Hepatocyte (in vitro differentiated cells): ENCODE measurements at regions not wholly inside any gene's neighbourhood (a gene's known extent, or its start where the extent isn't known, plus 50 kb on each side); places are given as distances from the start of the nearest gene placed in this dataset.
A peak's percentile ranks its signal among the peaks of the same experiment; 100 is the strongest.

Source experiments
- DNase-seq: peaks from one replicate; pipeline ENCODE4 v3.0.0-alpha.2; 2016; ENCODE audit warnings: low spot score
- H2AFZ ChIP-seq: fragments of 200-600 bp; sonication (generic); 2 replicates; pipeline ENCODE4 v1.6.0; 2016; ENCODE audit warnings: antibody characterized with exemption, mild to moderate bottlenecking
- H3K27ac ChIP-seq: fragments of 200-600 bp; sonication (generic); 2 replicates; pipeline ENCODE4 v1.5.1; 2016; ENCODE audit warnings: mild to moderate bottlenecking
- H3K27me3 ChIP-seq: fragments of 200-600 bp; sonication (generic); 2 replicates; pipeline ENCODE4 v1.6.1; 2016
- H3K36me3 ChIP-seq: fragments of 200-600 bp; sonication (generic); replicated peaks from 2 replicates; pipeline ENCODE4 v1.5.1; 2016; ENCODE audit warnings: low read depth; ENCODE audit not compliant: insufficient read depth
- H3K4me1 ChIP-seq: fragments of 200-600 bp; sonication (generic); 2 replicates; pipeline ENCODE4 v1.5.1; 2016; ENCODE audit warnings: mild to moderate bottlenecking, moderate library complexity; ENCODE audit not compliant: insufficient read depth
- H3K4me2 ChIP-seq: fragments of 200-600 bp; sonication (generic); 2 replicates; pipeline ENCODE4 v1.6.0; 2016
- H3K4me3 ChIP-seq: fragments of 200-600 bp; sonication (generic); 2 replicates; pipeline ENCODE4 v1.5.1; 2016; ENCODE audit warnings: mild to moderate bottlenecking
- H3K79me2 ChIP-seq: fragments of 200-600 bp; sonication (generic); 2 replicates; pipeline ENCODE4 v1.6.0; 2017; ENCODE audit warnings: mild to moderate bottlenecking
- H3K9me2 ChIP-seq: fragments of 200-600 bp; sonication (generic); replicated peaks from 2 replicates; pipeline ENCODE4 v1.6.0; 2017; ENCODE audit warnings: mild to moderate bottlenecking; ENCODE audit not compliant: insufficient read depth
- H3K9me3 ChIP-seq: fragments of 200-600 bp; sonication (generic); 2 replicates; pipeline ENCODE4 v1.5.1; 2016; ENCODE audit warnings: low read depth, mild to moderate bottlenecking
- H4K20me1 ChIP-seq: fragments of 200-600 bp; sonication (generic); 2 replicates; pipeline ENCODE4 v1.6.0; 2016; ENCODE audit warnings: mild to moderate bottlenecking; ENCODE audit not compliant: insufficient read depth, poor library complexity, severe bottlenecking
- CTCF ChIP-seq: fragments of 200-600 bp; sonication (generic); IDR thresholded peaks from 2 replicates; pipeline ENCODE4 v1.5.1; 2016; ENCODE audit warnings: antibody characterized with exemption, mild to moderate bottlenecking; ENCODE audit not compliant: poor library complexity
- EZH2 ChIP-seq: fragments of 200-600 bp; sonication (generic); IDR thresholded peaks from 2 replicates; pipeline ENCODE4 v1.6.1; 2016; ENCODE audit warnings: antibody characterized with exemption, mild to moderate bottlenecking, borderline replicate concordance
- EZH2phosphoT487 ChIP-seq: fragments of 200-600 bp; sonication (generic); IDR thresholded peaks from one replicate; pipeline ENCODE4 v1.6.1; 2018; ENCODE audit warnings: antibody characterized with exemption, mild to moderate bottlenecking, low read depth, moderate library complexity; ENCODE audit not compliant: unreplicated experiment, severe bottlenecking
- WGBS: methylation state at CpG from one replicate; pipeline ENCODE4 v1.1.6; 2016; ENCODE audit warnings: low lambda C conversion rate; ENCODE audit errors: missing lambda C conversion rate; 5-methylcytosine and 5-hydroxymethylcytosine counted together

DNA sequence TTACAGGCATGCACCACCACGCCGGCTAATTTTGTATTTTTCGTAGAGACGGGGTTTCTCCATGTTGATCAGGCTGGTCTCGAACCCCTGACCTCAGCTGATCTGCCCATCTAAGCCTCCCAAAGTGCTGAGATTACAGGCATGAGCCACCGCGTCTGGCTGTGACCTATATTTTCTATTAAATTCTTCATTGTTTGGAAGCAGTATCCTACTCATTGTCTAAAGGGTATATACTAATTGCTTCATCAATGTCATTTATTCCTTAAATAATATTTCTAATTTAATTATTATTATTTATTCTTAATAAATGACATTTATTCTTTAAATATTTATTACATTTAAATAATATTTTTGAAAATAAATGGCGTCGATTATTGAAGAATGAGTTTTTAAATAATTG, 817.3 kb upstream of the API5 start:
- Histone ChIP-seq H3K9me2 (no peaks in the 10 kb centered on the region), H3K4me2 (no peak overlapping the region), H3K36me3 (no peaks in the 10 kb centered on the region), H3K27ac (no peak overlapping the region), H3K9me3 (no peaks in the 10 kb centered on the region), H4K20me1 (no peaks in the 10 kb centered on the region), H3K79me2 (no peaks in the 10 kb centered on the region), H3K4me1 (no peaks in the 10 kb centered on the region), H3K4me3 (no peak overlapping the region), H2AFZ (no peak overlapping the region), H3K27me3 (no peaks in the 10 kb centered on the region)
- no peak for TF ChIP-seq EZH2
- no peak for TF ChIP-seq CTCF
- no peak for TF ChIP-seq EZH2phosphoT487
- 92% methylated on average over 9 of the region's 9 CpGs for WGBS
- no peak for DNase-seq

DNA sequence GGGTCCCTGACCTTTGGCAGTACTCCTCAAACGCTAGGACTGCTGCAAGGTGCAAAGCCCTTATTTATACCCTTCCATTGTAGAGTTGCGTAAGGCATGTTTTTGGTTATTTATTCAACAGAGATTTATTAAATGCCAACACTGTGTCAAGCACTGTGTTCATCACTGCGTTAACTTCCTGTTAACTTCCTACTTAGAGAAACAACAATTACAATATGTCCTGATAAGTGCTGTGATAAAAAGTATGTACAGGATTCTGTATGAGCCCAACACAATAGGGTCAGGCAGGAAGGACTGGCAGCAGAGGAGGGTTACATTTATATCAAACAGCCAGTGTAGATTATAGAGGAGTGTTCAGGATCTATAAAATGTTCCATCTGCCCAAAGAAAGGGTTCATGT, 812.8 kb upstream of the API5 start:
- Histone ChIP-seq H3K4me2 (no peak overlapping the region), H3K4me3 (no peak overlapping the region), H3K36me3 (no peaks in the 10 kb centered on the region), H3K9me3 (no peaks in the 10 kb centered on the region), H3K27me3 (no peaks in the 10 kb centered on the region), H3K79me2 (no peaks in the 10 kb centered on the region), H2AFZ (no peak overlapping the region), H3K4me1 (no peaks in the 10 kb centered on the region), H3K27ac (no peak overlapping the region), H3K9me2 (no peaks in the 10 kb centered on the region), H4K20me1 (no peaks in the 10 kb centered on the region)
- WGBS: 87% methylated on average over 3 of the region's 3 CpGs
- no peak for DNase-seq
- TF ChIP-seq EZH2phosphoT487 (no peak), EZH2 (no peak), CTCF (no peak)

- Histone ChIP-seq H2AFZ (no peak overlapping the region), H3K9me3 (no peaks in the 10 kb centered on the region), H3K4me1 (no peaks in the 10 kb centered on the region), H3K4me2 (no peak overlapping the region), H4K20me1 (no peaks in the 10 kb centered on the region), H3K36me3 (no peaks in the 10 kb centered on the region), H3K4me3 (no peak overlapping the region), H3K9me2 (no peaks in the 10 kb centered on the region), H3K27me3 (no peaks in the 10 kb centered on the region), H3K79me2 (no peaks in the 10 kb centered on the region), H3K27ac (no peak overlapping the region)
- no peak for DNase-seq
- TF ChIP-seq CTCF (no peak), EZH2phosphoT487 (no peak), EZH2 (no peak)
- WGBS: 25% methylated on average over 1 of the region's 1 CpG
Measured at GRCh38 chr11:42502151-42502550, 809.6 kb upstream of the API5 start.

DNA sequence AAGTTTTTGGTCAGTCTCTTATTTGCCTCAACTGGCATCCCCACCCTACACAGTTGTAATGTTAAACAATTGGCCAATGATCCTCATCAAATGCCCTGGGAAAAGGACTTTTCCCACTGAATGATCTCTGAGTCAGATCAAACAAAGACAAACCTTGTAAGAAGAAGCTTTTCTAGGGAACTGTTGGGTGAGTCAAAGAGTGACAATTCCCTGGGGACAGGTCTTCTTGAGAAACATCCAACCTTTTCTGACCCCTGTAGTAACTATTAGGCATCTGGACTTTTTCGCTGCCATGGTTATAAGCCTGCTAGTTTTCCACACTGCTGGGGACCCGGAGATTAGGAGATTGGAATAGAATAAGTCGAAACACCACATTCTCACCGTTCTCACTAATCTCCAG, 789.8 kb upstream of the API5 start:
- DNase-seq: peak; percentile 15
- no peak overlapping the region for H3K4me2 ChIP-seq
- no peak overlapping the region for H3K27ac ChIP-seq
- no peaks in the 10 kb centered on the region for H3K79me2 ChIP-seq
- no peaks in the 10 kb centered on the region for H3K36me3 ChIP-seq
- no peaks in the 10 kb centered on the region for H3K9me2 ChIP-seq
- H4K20me1 ChIP-seq: no peaks in the 10 kb centered on the region
- H3K9me3 ChIP-seq: no peaks in the 10 kb centered on the region
- 69% methylated on average over 4 of the region's 4 CpGs for WGBS
- TF ChIP-seq EZH2: no peak
- TF ChIP-seq CTCF: no peak
- no peak for TF ChIP-seq EZH2phosphoT487
- no peaks in the 10 kb centered on the region for H3K27me3 ChIP-seq
- H2AFZ ChIP-seq: no peak overlapping the region
- no peak overlapping the region for H3K4me3 ChIP-seq
- H3K4me1 ChIP-seq: no peaks in the 10 kb centered on the region
